Stomach (tissue), 8 donors: ENCODE measurements at regions not wholly inside any gene's neighbourhood (a gene's known extent, or its start where the extent isn't known, plus 50 kb on each side); places are given as distances from the start of the nearest gene placed in this dataset.

Source experiments
- DNase-seq, 2 donors: peaks; one replicate each; pipeline versions ENCODE4 v3.0.0 to v3.0.0-alpha.2; 2013 to 2019
- H3K27ac ChIP-seq, 5 donors: fragments of 200-600 bp in 4 of 5; sonication (generic) in 4 of 5; one replicate each; pipeline ENCODE4 v1.5.1; 2013 to 2019; ENCODE audit warnings: mild to moderate bottlenecking in 1 of 5, moderate library complexity in 1 of 5
- H3K27me3 ChIP-seq, 3 donors: fragments of 200-600 bp; sonication (generic); one replicate each; pipeline ENCODE4 v1.5.1; 2017 to 2019; ENCODE audit warnings: mixed run types in 1 of 3
- H3K36me3 ChIP-seq, 4 donors: fragments of 200-600 bp; sonication (generic); 1 replicate in 3 of 4; 2 replicates in 1 of 4; pipeline ENCODE4 v1.5.1; 2016 to 2019
- H3K4me1 ChIP-seq, 4 donors: fragments of 200-600 bp; sonication (generic); one replicate each; pipeline ENCODE4 v1.5.1; 2016 to 2019
- H3K4me3 ChIP-seq, 4 donors: fragments of 200-600 bp; sonication (generic) in 3 of 4; one replicate each; pipeline ENCODE4 v1.5.1; 2016 to 2019; ENCODE audit warnings: mild to moderate bottlenecking in 1 of 4
- H3K9me3 ChIP-seq, 4 donors: fragments of 200-600 bp; sonication (generic); one replicate each; pipeline ENCODE4 v1.5.1; 2016 to 2019
- EP300 ChIP-seq: sonication (generic); formaldehyde crosslinking; IDR thresholded peaks from one replicate; pipeline ENCODE4 v1.6.1; 2017; ENCODE audit warnings: antibody characterized with exemption
- POLR2A ChIP-seq, 4 donors: fragments of 450-650 bp; IDR thresholded peaks; one replicate each; pipeline ENCODE4 v1.6.1; 2016; ENCODE audit warnings: antibody characterized with exemption in 4 of 4, control low read depth in 2 of 4, mild to moderate bottlenecking in 1 of 4, moderate library complexity in 1 of 4
- POLR2AphosphoS5 ChIP-seq, 3 donors: sonication (generic); formaldehyde crosslinking; IDR thresholded peaks; one replicate each; pipeline ENCODE4 v1.6.1; 2016; ENCODE audit warnings: antibody characterized with exemption in 3 of 3
- WGBS, 5 donors: extraction: QIAGEN DNeasy Blood & Tissue Kit in 3 of 5; methylation state at CpG; one replicate each; pipeline versions ENCODE4 v1.1.5 to v1.1.7; 2013 to 2018; 5-methylcytosine and 5-hydroxymethylcytosine counted together
- intact Hi-C: fragments of 100-400 bp; cut with DNase I; formaldehyde crosslinking; loops from one replicate; pipeline ENCODE4 v1.15.1; 2023; ENCODE audit warnings: low total_unique reads
- TF ChIP-seq, protein P1 (sequence below), 7 experiments: fragments of 450-650 bp in 4 of 7; fragments of 200-600 bp in 3 of 7; sonication (generic) in 3 of 7; IDR thresholded peaks; one replicate each; pipeline ENCODE4 v1.5.1; 2016 to 2019; ENCODE audit warnings: antibody characterized with exemption in 7 of 7, control low read depth in 2 of 7, mild to moderate bottlenecking in 1 of 7
- donor health status: healthy with polysubstance abuse.
- donor health status: Bipolar disorder and iron deficiency.
- donor health status: healthy.

DNA sequence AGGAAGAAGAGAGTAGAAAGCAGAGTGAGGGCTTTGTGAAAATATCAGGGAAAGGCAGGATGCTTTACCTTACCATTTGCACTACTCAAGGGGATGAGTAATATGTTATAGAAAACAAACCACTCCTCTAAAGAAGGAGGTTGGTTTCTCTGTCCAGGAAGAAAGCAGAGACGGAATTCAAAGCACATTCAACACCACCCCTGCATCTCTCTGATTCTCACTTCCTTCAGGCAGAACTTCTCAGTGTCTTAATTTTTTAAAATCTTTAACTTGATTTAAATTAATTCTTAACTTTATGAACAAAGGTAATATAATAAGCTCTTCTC, 82.4 kb downstream of the NR2F2 start:
- peaks cover 0 to 94% (median 70%) of the 10 kb centered on the region in 3 donors for H3K27me3 ChIP-seq
- no peak overlapping the region for H3K27ac ChIP-seq
- intact Hi-C loops = no loop called here
- H3K4me3 ChIP-seq = no peak overlapping the region
- WGBS, 5 donors = 26 to 65% (median 56%) methylated on average over 1 of the region's 1 CpG
- no peak for DNase-seq
- H3K4me1 ChIP-seq = peaks cover 21 to 52% (median 38%) of the 10 kb centered on the region in 4 donors
- no peak for TF ChIP-seq POLR2A (IDR thresholded peaks at IDR 0.05)
- TF ChIP-seq EP300 = no peak
- TF ChIP-seq, protein P1, sequence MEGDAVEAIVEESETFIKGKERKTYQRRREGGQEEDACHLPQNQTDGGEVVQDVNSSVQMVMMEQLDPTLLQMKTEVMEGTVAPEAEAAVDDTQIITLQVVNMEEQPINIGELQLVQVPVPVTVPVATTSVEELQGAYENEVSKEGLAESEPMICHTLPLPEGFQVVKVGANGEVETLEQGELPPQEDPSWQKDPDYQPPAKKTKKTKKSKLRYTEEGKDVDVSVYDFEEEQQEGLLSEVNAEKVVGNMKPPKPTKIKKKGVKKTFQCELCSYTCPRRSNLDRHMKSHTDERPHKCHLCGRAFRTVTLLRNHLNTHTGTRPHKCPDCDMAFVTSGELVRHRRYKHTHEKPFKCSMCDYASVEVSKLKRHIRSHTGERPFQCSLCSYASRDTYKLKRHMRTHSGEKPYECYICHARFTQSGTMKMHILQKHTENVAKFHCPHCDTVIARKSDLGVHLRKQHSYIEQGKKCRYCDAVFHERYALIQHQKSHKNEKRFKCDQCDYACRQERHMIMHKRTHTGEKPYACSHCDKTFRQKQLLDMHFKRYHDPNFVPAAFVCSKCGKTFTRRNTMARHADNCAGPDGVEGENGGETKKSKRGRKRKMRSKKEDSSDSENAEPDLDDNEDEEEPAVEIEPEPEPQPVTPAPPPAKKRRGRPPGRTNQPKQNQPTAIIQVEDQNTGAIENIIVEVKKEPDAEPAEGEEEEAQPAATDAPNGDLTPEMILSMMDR (IDR thresholded peaks at IDR 0.05) = no peak
- no peak for TF ChIP-seq POLR2AphosphoS5 (IDR thresholded peaks at IDR 0.05)
- H3K9me3 ChIP-seq = no peaks in the 10 kb centered on the region
- H3K36me3 ChIP-seq = no peaks in the 10 kb centered on the region

DNA sequence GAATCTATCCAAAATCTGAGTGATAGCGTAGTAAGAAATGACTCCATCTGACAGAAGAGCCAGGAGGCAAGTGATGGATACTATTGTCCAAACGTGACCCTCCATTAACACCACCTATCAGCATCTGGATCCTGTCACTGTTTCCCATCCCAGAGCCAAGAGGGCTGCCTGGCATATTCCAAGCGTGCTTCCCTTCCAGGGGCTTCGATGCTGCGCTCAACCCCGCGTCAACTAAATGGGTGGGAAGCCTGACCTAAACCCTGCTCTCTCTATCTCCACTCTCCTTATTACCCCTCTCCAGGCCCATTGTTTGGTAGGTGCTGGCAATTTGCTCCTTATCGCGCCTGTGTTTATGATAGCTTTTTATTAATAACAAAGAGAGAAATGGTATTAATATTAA, 83.2 kb downstream of the NR2F2 start:
- TF ChIP-seq POLR2A (IDR thresholded peaks at IDR 0.05) (no peak), EP300 (no peak), POLR2AphosphoS5 (IDR thresholded peaks at IDR 0.05) (no peak)
- TF ChIP-seq, protein P1 (IDR thresholded peaks at IDR 0.05) = no peak
- H3K27ac ChIP-seq = no peak overlapping the region
- intact Hi-C loops = no loop called here
- peaks cover 21 to 56% (median 42%) of the 10 kb centered on the region in 4 donors for H3K4me1 ChIP-seq
- H3K36me3 ChIP-seq = no peaks in the 10 kb centered on the region
- no peaks in the 10 kb centered on the region for H3K9me3 ChIP-seq
- no peak for DNase-seq
- WGBS, 5 donors = 60 to 71% (median 65%) methylated on average over 9 of the region's 9 CpGs
- peaks cover 0 to 91% (median 70%) of the 10 kb centered on the region in 3 donors for H3K27me3 ChIP-seq
- H3K4me3 ChIP-seq = no peak overlapping the region

DNA sequence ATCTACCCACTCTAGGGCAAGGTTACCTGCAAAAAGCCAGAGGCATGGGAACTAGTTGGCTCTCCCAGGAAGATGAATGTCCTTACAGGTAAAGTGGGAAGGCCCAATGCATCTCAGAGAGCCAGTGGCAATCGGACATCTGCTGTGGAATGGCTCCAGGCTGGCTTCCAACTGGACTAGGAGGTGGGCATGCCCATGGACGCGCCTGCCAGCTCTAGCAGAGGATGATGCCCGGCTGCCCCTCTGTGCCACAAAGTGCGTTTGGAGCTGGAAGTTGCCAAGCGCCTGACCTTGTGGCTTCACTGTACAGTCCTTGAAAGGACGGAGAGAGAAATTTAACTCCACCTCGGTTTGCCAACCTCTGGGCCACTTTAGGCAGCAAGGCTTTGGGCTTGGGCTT, 84.4 kb downstream of the NR2F2 start:
- no peaks in the 10 kb centered on the region for H3K9me3 ChIP-seq
- no peak for TF ChIP-seq POLR2A (IDR thresholded peaks at IDR 0.05)
- TF ChIP-seq POLR2AphosphoS5 (IDR thresholded peaks at IDR 0.05) = no peak
- TF ChIP-seq, protein P1 (IDR thresholded peaks at IDR 0.05) = no peak
- TF ChIP-seq EP300 = no peak
- no peak overlapping the region for H3K27ac ChIP-seq
- 59 to 75% (median 63%) methylated on average over 8 of the region's 8 CpGs for WGBS, 5 donors
- H3K4me1 ChIP-seq = peaks cover 13 to 46% (median 33%) of the 10 kb centered on the region in 4 donors
- DNase-seq = no peak
- H3K4me3 ChIP-seq = no peak overlapping the region
- peaks cover 0 to 79% (median 58%) of the 10 kb centered on the region in 3 donors for H3K27me3 ChIP-seq
- H3K36me3 ChIP-seq = no peaks in the 10 kb centered on the region
- intact Hi-C loops = no loop called here

DNA sequence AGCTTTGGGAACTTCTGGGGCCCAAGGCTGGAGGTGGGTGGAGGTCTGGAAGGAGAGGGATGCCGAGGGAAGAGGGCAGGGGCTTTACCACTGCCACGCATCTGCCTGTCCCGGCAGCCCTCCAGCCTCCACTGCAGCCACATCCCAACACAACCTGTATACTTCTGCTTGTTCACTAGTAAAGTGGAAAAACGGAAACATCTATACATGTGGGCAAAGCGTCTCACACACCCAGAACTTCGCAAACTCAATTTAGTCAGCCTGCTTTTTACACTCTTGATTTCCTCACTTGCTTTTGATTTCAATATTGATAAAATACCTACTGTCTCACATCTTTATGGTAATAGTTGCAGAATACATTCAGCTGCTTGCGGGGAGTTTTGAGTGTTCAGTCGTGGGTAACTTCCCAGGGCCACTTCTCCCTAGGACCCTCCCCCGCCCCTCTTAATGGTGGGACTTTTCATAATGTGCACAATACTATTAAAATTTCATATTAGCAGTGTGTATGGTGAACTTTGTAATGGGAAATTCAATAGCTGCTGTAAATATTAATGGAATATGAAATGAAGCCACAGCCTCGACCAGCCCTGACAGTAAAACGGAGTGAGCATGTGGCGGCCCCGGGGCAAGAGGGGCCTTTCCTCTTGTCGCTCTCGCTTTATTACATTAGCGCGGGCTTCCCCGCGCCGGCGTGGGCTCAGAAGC, 85.2 kb downstream of the NR2F2 start:
- no peaks in the 10 kb centered on the region for H3K36me3 ChIP-seq
- intact Hi-C loops = no loop called here
- DNase-seq = no peak
- peak overlapping the region; percentile 46 to 59 (median 50) for H3K4me3 ChIP-seq
- H3K27me3 ChIP-seq = peaks cover 0 to 74% (median 50%) of the 10 kb centered on the region in 3 donors
- H3K9me3 ChIP-seq = no peaks in the 10 kb centered on the region
- TF ChIP-seq POLR2AphosphoS5 (IDR thresholded peaks at IDR 0.05) = no peak
- TF ChIP-seq POLR2A (IDR thresholded peaks at IDR 0.05) = no peak
- no peak for TF ChIP-seq EP300
- TF ChIP-seq, protein P1 (IDR thresholded peaks at IDR 0.05) = no peak
- H3K4me1 ChIP-seq = peaks cover 7 to 42% (median 32%) of the 10 kb centered on the region in 4 donors
- H3K27ac ChIP-seq = peak overlapping the region; percentile 80 to 93 (median 86)
- 36 to 48% (median 43%) methylated on average over 21 of the region's 21 CpGs for WGBS, 5 donors
